DOHH2 (cell line): ENCODE measurements at regions not wholly inside any gene's neighbourhood (a gene's known extent, or its start where the extent isn't known, plus 50 kb on each side); places are given as distances from the start of the nearest gene placed in this dataset.

Source experiments
- CTCF ChIP-seq: fragments of 200-600 bp; sonication (generic); IDR thresholded peaks from one replicate; pipeline ENCODE4 v1.5.1; 2014; ENCODE audit warnings: antibody characterized with exemption, mild to moderate bottlenecking, low read depth, low read length; ENCODE audit not compliant: poor library complexity, severe bottlenecking
- EZH2phosphoT487 ChIP-seq: fragments of 200-600 bp; sonication (generic); IDR thresholded peaks from 2 replicates; pipeline ENCODE4 v1.6.1; 2017; ENCODE audit warnings: borderline replicate concordance, mild to moderate bottlenecking, antibody characterized with exemption, low read length, moderate library complexity, mixed read lengths

- TF ChIP-seq CTCF (no peak), EZH2phosphoT487 (no peak)
These were observed 237.6 kb upstream of the KHDRBS2 start for GRCh38 chr6:62523630-62524029.
